HepG2 (cell line): ENCODE measurements at regions not wholly inside any gene's neighbourhood (a gene's known extent, or its start where the extent isn't known, plus 50 kb on each side); places are given as distances from the start of the nearest gene placed in this dataset.

Source experiments
- CREM ChIP-seq, 2 experiments: sonication (generic) in 1 of 2; formaldehyde crosslinking in 1 of 2; IDR thresholded peaks; 2 replicates each; pipeline versions ENCODE4 v1.4.0 to v1.6.1; 2016 to 2020; ENCODE audit warnings: antibody characterized with exemption in 1 of 2, mild to moderate bottlenecking in 1 of 2, missing genetic modification reagents in 1 of 2
- HMG20A ChIP-seq: IDR thresholded peaks from 2 replicates; pipeline ENCODE4 v1.6.1; 2016; ENCODE audit warnings: borderline replicate concordance
- HNRNPUL1 ChIP-seq: fragments of 200-400 bp; formaldehyde crosslinking; IDR thresholded peaks from 2 replicates; pipeline ENCODE4 v1.6.1; 2017; ENCODE audit warnings: low read depth, mild to moderate bottlenecking, low read length, moderate library complexity
- NFKBIZ ChIP-seq: IDR thresholded peaks from 2 replicates; pipeline ENCODE4 v1.6.1; 2018; ENCODE audit warnings: missing genetic modification reagents, missing compliant biosample characterization
- SALL1 ChIP-seq: sonication (generic); formaldehyde crosslinking; IDR thresholded peaks from 2 replicates; pipeline ENCODE4 v1.8.0; 2022; ENCODE audit warnings: mild to moderate bottlenecking, missing genetic modification reagents
- TAF15 ChIP-seq: fragments of 200-400 bp; formaldehyde crosslinking; IDR thresholded peaks from one replicate; pipeline ENCODE4 v1.6.1; 2018; ENCODE audit warnings: mild to moderate bottlenecking, low read depth, low read length; ENCODE audit not compliant: poor library complexity, severe bottlenecking
- TBX3 ChIP-seq: fragments of 450-650 bp; IDR thresholded peaks from 2 replicates; pipeline ENCODE4 v1.6.1; 2017; ENCODE audit warnings: antibody characterized with exemption, mild to moderate bottlenecking, inconsistent platforms, borderline replicate concordance
- ZFP36L2 ChIP-seq: sonication (generic); formaldehyde crosslinking; IDR thresholded peaks from 2 replicates; pipeline ENCODE4 v1.4.0; 2020; ENCODE audit warnings: missing genetic modification reagents
- ZFP90 ChIP-seq: sonication (generic); formaldehyde crosslinking; IDR thresholded peaks from 2 replicates; pipeline ENCODE4 v1.8.0; 2022; ENCODE audit warnings: missing genetic modification reagents, mild to moderate bottlenecking, inconsistent platforms, borderline replicate concordance
- ZNF567 ChIP-seq: sonication (generic); formaldehyde crosslinking; IDR thresholded peaks from 2 replicates; pipeline ENCODE4 v1.8.1; 2023; ENCODE audit warnings: mild to moderate bottlenecking, missing genetic modification reagents, borderline replicate concordance
- ZNF879 ChIP-seq: sonication (generic); formaldehyde crosslinking; IDR thresholded peaks from 2 replicates; pipeline ENCODE4 v1.8.1; 2023; ENCODE audit warnings: missing genetic modification reagents
- TF ChIP-seq, protein P1 (sequence below): sonication (generic); formaldehyde crosslinking; IDR thresholded peaks from 2 replicates; pipeline ENCODE4 v1.4.0; 2020; ENCODE audit warnings: mild to moderate bottlenecking, missing genetic modification reagents, borderline replicate concordance
- TF ChIP-seq, protein P2 (sequence below): sonication (generic); formaldehyde crosslinking; conservative IDR thresholded peaks from 2 replicates; pipeline ENCODE4 v1.8.0; 2022; ENCODE audit warnings: mild to moderate bottlenecking, moderate library complexity, missing genetic modification reagents
- TF ChIP-seq, protein P3 (sequence below): fragments of 450-650 bp; IDR thresholded peaks from 2 replicates; pipeline ENCODE4 v1.6.1; 2016
- TF ChIP-seq, protein P4 (sequence below): sonication (generic); formaldehyde crosslinking; IDR thresholded peaks from 2 replicates; pipeline ENCODE4 v1.4.0; 2020; ENCODE audit warnings: missing genetic modification reagents
- TF ChIP-seq, protein P5 (sequence below), 2 experiments: sonication (generic) in 1 of 2; formaldehyde crosslinking in 1 of 2; IDR thresholded peaks; 2 replicates each; pipeline versions ENCODE4 v1.4.0 to v1.6.1; 2018 to 2020; ENCODE audit warnings: missing genetic modification reagents in 2 of 2, borderline replicate concordance in 1 of 2, low read depth in 1 of 2, mild to moderate bottlenecking in 1 of 2, missing biosample characterization in 1 of 2

DNA sequence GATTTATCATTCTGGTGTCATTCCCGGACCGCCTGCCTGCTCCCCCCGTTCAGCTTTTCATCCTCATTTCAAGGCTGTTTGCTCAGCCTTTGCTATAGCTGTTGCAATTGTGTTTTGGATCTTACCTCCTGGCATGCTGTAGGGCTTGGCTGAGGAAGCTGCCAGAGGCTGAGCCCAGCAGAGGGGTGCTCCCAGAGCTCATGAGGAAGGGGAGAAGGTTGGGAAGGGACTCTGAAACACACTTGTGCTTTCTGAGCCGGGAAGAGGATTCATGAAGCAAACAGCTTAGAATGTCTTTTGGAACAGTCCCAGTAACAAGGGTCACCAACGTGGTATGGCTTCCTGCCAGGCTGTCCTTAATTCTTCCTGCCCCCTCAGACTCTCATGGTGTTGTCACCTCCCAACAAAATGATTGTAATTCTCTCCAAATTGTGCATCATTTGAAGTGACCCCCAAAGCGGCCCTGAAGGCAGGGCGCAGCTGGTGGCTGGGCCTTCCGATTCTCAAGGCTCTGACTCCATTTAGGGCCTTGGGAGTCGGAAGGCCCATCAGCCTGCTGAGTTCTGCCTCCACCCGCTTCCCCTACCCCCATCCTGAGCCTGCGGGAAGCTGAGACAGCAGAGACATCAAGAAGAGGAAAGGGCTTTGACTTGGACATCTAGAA lies 111.9 kb upstream of the ARHGAP5 start (continued):
- TF ChIP-seq, protein P1, sequence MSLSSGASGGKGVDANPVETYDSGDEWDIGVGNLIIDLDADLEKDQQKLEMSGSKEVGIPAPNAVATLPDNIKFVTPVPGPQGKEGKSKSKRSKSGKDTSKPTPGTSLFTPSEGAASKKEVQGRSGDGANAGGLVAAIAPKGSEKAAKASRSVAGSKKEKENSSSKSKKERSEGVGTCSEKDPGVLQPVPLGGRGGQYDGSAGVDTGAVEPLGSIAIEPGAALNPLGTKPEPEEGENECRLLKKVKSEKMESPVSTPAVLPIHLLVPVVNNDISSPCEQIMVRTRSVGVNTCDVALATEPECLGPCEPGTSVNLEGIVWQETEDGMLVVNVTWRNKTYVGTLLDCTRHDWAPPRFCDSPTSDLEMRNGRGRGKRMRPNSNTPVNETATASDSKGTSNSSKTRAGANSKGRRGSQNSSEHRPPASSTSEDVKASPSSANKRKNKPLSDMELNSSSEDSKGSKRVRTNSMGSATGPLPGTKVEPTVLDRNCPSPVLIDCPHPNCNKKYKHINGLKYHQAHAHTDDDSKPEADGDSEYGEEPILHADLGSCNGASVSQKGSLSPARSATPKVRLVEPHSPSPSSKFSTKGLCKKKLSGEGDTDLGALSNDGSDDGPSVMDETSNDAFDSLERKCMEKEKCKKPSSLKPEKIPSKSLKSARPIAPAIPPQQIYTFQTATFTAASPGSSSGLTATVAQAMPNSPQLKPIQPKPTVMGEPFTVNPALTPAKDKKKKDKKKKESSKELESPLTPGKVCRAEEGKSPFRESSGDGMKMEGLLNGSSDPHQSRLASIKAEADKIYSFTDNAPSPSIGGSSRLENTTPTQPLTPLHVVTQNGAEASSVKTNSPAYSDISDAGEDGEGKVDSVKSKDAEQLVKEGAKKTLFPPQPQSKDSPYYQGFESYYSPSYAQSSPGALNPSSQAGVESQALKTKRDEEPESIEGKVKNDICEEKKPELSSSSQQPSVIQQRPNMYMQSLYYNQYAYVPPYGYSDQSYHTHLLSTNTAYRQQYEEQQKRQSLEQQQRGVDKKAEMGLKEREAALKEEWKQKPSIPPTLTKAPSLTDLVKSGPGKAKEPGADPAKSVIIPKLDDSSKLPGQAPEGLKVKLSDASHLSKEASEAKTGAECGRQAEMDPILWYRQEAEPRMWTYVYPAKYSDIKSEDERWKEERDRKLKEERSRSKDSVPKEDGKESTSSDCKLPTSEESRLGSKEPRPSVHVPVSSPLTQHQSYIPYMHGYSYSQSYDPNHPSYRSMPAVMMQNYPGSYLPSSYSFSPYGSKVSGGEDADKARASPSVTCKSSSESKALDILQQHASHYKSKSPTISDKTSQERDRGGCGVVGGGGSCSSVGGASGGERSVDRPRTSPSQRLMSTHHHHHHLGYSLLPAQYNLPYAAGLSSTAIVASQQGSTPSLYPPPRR (CRISPR knock-in tag) = 0 out of 2 replicates have a peak, but pooled peaks have one; percentile 22
- TF ChIP-seq CREM (IDR thresholded peaks at IDR 0.05) (no peak), CREM (CRISPR knock-in tag; IDR thresholded peaks at IDR 0.05) (no peak), HNRNPUL1 (no peak), NFKBIZ (CRISPR knock-in tag) (no peak), ZFP36L2 (no peak), HMG20A (CRISPR knock-in tag) (no peak), ZNF567 (0 out of 2 replicates have a peak, but pooled peaks have one; percentile 15), SALL1 (peak; percentile 37), TBX3 (no peak), TAF15 (no peak), ZFP90 (CRISPR knock-in tag) (no peak), ZNF879 (CRISPR knock-in tag) (no peak)
- TF ChIP-seq, protein P2, sequence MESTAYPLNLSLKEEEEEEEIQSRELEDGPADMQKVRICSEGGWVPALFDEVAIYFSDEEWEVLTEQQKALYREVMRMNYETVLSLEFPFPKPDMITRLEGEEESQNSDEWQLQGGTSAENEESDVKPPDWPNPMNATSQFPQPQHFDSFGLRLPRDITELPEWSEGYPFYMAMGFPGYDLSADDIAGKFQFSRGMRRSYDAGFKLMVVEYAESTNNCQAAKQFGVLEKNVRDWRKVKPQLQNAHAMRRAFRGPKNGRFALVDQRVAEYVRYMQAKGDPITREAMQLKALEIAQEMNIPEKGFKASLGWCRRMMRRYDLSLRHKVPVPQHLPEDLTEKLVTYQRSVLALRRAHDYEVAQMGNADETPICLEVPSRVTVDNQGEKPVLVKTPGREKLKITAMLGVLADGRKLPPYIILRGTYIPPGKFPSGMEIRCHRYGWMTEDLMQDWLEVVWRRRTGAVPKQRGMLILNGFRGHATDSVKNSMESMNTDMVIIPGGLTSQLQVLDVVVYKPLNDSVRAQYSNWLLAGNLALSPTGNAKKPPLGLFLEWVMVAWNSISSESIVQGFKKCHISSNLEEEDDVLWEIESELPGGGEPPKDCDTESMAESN (CRISPR knock-in tag) = no peak
- TF ChIP-seq, protein P3, sequence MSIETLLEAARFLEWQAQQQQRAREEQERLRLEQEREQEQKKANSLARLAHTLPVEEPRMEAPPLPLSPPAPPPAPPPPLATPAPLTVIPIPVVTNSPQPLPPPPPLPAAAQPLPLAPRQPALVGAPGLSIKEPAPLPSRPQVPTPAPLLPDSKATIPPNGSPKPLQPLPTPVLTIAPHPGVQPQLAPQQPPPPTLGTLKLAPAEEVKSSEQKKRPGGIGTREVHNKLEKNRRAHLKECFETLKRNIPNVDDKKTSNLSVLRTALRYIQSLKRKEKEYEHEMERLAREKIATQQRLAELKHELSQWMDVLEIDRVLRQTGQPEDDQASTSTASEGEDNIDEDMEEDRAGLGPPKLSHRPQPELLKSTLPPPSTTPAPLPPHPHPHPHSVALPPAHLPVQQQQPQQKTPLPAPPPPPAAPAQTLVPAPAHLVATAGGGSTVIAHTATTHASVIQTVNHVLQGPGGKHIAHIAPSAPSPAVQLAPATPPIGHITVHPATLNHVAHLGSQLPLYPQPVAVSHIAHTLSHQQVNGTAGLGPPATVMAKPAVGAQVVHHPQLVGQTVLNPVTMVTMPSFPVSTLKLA = no peak
- TF ChIP-seq, protein P4, sequence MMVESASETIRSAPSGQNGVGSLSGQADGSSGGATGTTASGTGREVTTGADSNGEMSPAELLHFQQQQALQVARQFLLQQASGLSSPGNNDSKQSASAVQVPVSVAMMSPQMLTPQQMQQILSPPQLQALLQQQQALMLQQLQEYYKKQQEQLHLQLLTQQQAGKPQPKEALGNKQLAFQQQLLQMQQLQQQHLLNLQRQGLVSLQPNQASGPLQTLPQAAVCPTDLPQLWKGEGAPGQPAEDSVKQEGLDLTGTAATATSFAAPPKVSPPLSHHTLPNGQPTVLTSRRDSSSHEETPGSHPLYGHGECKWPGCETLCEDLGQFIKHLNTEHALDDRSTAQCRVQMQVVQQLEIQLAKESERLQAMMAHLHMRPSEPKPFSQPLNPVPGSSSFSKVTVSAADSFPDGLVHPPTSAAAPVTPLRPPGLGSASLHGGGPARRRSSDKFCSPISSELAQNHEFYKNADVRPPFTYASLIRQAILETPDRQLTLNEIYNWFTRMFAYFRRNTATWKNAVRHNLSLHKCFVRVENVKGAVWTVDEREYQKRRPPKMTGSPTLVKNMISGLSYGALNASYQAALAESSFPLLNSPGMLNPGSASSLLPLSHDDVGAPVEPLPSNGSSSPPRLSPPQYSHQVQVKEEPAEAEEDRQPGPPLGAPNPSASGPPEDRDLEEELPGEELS (CRISPR knock-in tag) = no peak
- TF ChIP-seq, protein P5, sequence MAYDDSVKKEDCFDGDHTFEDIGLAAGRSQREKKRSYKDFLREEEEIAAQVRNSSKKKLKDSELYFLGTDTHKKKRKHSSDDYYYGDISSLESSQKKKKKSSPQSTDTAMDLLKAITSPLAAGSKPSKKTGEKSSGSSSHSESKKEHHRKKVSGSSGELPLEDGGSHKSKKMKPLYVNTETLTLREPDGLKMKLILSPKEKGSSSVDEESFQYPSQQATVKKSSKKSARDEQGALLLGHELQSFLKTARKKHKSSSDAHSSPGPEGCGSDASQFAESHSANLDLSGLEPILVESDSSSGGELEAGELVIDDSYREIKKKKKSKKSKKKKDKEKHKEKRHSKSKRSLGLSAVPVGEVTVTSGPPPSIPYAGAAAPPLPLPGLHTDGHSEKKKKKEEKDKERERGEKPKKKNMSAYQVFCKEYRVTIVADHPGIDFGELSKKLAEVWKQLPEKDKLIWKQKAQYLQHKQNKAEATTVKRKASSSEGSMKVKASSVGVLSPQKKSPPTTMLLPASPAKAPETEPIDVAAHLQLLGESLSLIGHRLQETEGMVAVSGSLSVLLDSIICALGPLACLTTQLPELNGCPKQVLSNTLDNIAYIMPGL (CRISPR knock-in tag; IDR thresholded peaks at IDR 0.05; ENCODE audit: borderline replicate concordance in 1 of 2, low read depth in 1 of 2) = no peak
